ENCODE measurements at regions not wholly inside any gene's neighbourhood (a gene's known extent, or its start where the extent isn't known, plus 50 kb on each side); places are given as distances from the start of the nearest gene placed in this dataset.

GRCh38 chr5:38722918-38723317 is 122.9 kb upstream of the OSMR start:
- no peak for FAIRE-seq
- in situ Hi-C loops (cut with HindIII; ENCODE audit: extremely low pct_ligation_motif_present, low pct_unique_long_range_greater_than_20kb), result no loop called here
- H3K36me3 ChIP-seq (replicated peaks in 1 of 2; ENCODE audit: control insufficient read depth in 1 of 2, insufficient read depth in 2 of 2, low read length in 2 of 2), result no peaks in the 10 kb centered on the region
- ChIA-PET POLR2A (no interaction called here), CTCF (ENCODE audit: low intra/inter-chr PET ratio, low total read pairs) (no interaction called here)
- BruUV-seq (replicated peaks), result no TSS peak
- no peaks in the 10 kb centered on the region for H3K27me3 ChIP-seq (ENCODE audit: control insufficient read depth in 1 of 2, insufficient read depth in 2 of 2, low read length in 2 of 2)
- WGBS (ENCODE audit: low lambda C conversion rate), result 17% methylated on average over 2 of the region's 5 CpGs
- H3K27ac ChIP-seq (ENCODE audit: extremely low read length, insufficient read depth, low read length), result no peak overlapping the region
- no peaks in the 10 kb centered on the region for H4K20me1 ChIP-seq (ENCODE audit: insufficient read depth, low read length)
- no peak overlapping the region for H3K4me2 ChIP-seq (ENCODE audit: low read depth, low read length)
- no peaks in the 10 kb centered on the region for H3K4me1 ChIP-seq (ENCODE audit: insufficient read depth, low read length)
- no peak for DNase-seq (ENCODE audit: low spot score)
- H2AFZ ChIP-seq (ENCODE audit: low read length), result no peak overlapping the region
- H3K4me3 ChIP-seq (replicated peaks in 1 of 3; ENCODE audit: insufficient read depth in 1 of 3, low read depth in 2 of 3, low read length in 3 of 3), result no peak overlapping the region
- H3K79me2 ChIP-seq (ENCODE audit: insufficient read depth, low read length), result no peaks in the 10 kb centered on the region
- no peaks in the 10 kb centered on the region for H3K9me3 ChIP-seq (ENCODE audit: low read length)
- intact Hi-C loops (cut with micrococcal nuclease; ENCODE audit: unreplicated experiment), result no loop called here
- ATAC-seq, result no peak
- H3K9ac ChIP-seq (ENCODE audit: insufficient read depth, low read depth, low read length), result no peak overlapping the region
- TF ChIP-seq, protein P1, sequence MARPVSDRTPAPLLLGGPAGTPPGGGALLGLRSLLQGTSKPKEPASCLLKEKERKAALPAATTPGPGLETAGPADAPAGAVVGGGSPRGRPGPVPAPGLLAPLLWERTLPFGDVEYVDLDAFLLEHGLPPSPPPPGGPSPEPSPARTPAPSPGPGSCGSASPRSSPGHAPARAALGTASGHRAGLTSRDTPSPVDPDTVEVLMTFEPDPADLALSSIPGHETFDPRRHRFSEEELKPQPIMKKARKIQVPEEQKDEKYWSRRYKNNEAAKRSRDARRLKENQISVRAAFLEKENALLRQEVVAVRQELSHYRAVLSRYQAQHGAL (CRISPR knock-in tag; IDR thresholded peaks at IDR 0.05; ENCODE audit: not compliant biosample characterization), result no peak
- TF ChIP-seq, protein P2, sequence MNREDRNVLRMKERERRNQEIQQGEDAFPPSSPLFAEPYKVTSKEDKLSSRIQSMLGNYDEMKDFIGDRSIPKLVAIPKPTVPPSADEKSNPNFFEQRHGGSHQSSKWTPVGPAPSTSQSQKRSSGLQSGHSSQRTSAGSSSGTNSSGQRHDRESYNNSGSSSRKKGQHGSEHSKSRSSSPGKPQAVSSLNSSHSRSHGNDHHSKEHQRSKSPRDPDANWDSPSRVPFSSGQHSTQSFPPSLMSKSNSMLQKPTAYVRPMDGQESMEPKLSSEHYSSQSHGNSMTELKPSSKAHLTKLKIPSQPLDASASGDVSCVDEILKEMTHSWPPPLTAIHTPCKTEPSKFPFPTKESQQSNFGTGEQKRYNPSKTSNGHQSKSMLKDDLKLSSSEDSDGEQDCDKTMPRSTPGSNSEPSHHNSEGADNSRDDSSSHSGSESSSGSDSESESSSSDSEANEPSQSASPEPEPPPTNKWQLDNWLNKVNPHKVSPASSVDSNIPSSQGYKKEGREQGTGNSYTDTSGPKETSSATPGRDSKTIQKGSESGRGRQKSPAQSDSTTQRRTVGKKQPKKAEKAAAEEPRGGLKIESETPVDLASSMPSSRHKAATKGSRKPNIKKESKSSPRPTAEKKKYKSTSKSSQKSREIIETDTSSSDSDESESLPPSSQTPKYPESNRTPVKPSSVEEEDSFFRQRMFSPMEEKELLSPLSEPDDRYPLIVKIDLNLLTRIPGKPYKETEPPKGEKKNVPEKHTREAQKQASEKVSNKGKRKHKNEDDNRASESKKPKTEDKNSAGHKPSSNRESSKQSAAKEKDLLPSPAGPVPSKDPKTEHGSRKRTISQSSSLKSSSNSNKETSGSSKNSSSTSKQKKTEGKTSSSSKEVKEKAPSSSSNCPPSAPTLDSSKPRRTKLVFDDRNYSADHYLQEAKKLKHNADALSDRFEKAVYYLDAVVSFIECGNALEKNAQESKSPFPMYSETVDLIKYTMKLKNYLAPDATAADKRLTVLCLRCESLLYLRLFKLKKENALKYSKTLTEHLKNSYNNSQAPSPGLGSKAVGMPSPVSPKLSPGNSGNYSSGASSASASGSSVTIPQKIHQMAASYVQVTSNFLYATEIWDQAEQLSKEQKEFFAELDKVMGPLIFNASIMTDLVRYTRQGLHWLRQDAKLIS (CRISPR knock-in tag; IDR thresholded peaks at IDR 0.05), result no peak
- TF ChIP-seq ZBTB14 (CRISPR knock-in tag; IDR thresholded peaks at IDR 0.05) (no peak), ZSCAN12 (CRISPR knock-in tag; IDR thresholded peaks at IDR 0.05) (no peak), CBX1 (IDR thresholded peaks at IDR 0.05; ENCODE audit: low read depth) (no peak), ZNF572 (CRISPR knock-in tag; IDR thresholded peaks at IDR 0.05) (no peak), PLRG1 (conservative IDR thresholded peaks at IDR 0.05) (no peak), ZBTB3 (CRISPR knock-in tag; IDR thresholded peaks at IDR 0.05; ENCODE audit: borderline replicate concordance, low read depth) (no peak), NCOR1 (IDR thresholded peaks at IDR 0.05; ENCODE audit: borderline replicate concordance, low read length) (no peak), HOXA7 (CRISPR knock-in tag; IDR thresholded peaks at IDR 0.05) (no peak), SSRP1 (CRISPR knock-in tag; IDR thresholded peaks at IDR 0.05) (no peak), ZFP62 (CRISPR knock-in tag; IDR thresholded peaks at IDR 0.05) (no peak), ZNF136 (CRISPR knock-in tag; IDR thresholded peaks at IDR 0.05; ENCODE audit: low read depth) (no peak), CEBPB (IDR thresholded peaks at IDR 0.05; ENCODE audit: borderline replicate concordance, low read depth, low read length) (no peak)
- TF ChIP-seq, protein P3, sequence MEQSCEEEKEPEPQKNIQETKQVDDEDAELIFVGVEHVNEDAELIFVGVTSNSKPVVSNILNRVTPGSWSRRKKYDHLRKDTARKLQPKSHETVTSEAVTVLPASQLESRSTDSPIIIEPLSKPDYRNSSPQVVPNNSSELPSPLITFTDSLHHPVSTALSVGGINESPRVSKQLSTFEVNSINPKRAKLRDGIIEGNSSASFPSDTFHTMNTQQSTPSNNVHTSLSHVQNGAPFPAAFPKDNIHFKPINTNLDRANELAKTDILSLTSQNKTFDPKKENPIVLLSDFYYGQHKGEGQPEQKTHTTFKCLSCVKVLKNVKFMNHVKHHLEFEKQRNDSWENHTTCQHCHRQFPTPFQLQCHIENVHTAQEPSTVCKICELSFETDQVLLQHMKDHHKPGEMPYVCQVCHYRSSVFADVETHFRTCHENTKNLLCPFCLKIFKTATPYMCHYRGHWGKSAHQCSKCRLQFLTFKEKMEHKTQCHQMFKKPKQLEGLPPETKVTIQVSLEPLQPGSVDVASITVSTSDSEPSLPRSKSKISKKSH (CRISPR knock-in tag; IDR thresholded peaks at IDR 0.05; ENCODE audit: borderline replicate concordance), result no peak
- TF ChIP-seq, protein P4, sequence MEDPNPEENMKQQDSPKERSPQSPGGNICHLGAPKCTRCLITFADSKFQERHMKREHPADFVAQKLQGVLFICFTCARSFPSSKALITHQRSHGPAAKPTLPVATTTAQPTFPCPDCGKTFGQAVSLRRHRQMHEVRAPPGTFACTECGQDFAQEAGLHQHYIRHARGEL (CRISPR knock-in tag; IDR thresholded peaks at IDR 0.05), result no peak
